ENCODE measurements at regions not wholly inside any gene's neighbourhood (a gene's known extent, or its start where the extent isn't known, plus 50 kb on each side); places are given as distances from the start of the nearest gene placed in this dataset.

GRCh38 chr9:88890546-88890945 is 100.7 kb upstream of the S1PR3 start:
- no peak for TF ChIP-seq POLR2A (IDR thresholded peaks at IDR 0.05)
- TF ChIP-seq, protein P1, sequence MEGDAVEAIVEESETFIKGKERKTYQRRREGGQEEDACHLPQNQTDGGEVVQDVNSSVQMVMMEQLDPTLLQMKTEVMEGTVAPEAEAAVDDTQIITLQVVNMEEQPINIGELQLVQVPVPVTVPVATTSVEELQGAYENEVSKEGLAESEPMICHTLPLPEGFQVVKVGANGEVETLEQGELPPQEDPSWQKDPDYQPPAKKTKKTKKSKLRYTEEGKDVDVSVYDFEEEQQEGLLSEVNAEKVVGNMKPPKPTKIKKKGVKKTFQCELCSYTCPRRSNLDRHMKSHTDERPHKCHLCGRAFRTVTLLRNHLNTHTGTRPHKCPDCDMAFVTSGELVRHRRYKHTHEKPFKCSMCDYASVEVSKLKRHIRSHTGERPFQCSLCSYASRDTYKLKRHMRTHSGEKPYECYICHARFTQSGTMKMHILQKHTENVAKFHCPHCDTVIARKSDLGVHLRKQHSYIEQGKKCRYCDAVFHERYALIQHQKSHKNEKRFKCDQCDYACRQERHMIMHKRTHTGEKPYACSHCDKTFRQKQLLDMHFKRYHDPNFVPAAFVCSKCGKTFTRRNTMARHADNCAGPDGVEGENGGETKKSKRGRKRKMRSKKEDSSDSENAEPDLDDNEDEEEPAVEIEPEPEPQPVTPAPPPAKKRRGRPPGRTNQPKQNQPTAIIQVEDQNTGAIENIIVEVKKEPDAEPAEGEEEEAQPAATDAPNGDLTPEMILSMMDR (IDR thresholded peaks at IDR 0.05), result no peak
